Upper lobe of left lung (tissue), 6 donors: ENCODE measurements at regions not wholly inside any gene's neighbourhood (a gene's known extent, or its start where the extent isn't known, plus 50 kb on each side); places are given as distances from the start of the nearest gene placed in this dataset.

Experiments
- ATAC-seq, 2 donors: fragments of 200-7000 bp; cut with Tn5 transposase; one replicate each; pipeline ENCODE4 v1.9.1; 2022; ENCODE audit warnings: mild to moderate bottlenecking in 2 of 2, moderate library complexity in 2 of 2; ENCODE audit not compliant: low FRiP score in 2 of 2
- DNase-seq, 2 donors: peaks; one replicate each; pipeline ENCODE4 v3.0.0-alpha.2; 2019 to 2020
- H3K27ac ChIP-seq, 4 donors: fragments of 200-600 bp; sonication (generic); one replicate each; pipeline ENCODE4 v1.5.1; 2016 to 2019
- H3K27me3 ChIP-seq, 4 donors: fragments of 200-600 bp; sonication (generic); one replicate each; pipeline ENCODE4 v1.5.1; 2017 to 2019
- H3K36me3 ChIP-seq, 4 donors: fragments of 200-600 bp; sonication (generic); one replicate each; pipeline ENCODE4 v1.5.1; 2016 to 2019
- H3K4me1 ChIP-seq, 4 donors: fragments of 200-600 bp; sonication (generic); one replicate each; pipeline ENCODE4 v1.5.1; 2018 to 2019
- H3K4me3 ChIP-seq, 4 donors: fragments of 200-600 bp; sonication (generic); one replicate each; pipeline ENCODE4 v1.5.1; 2017 to 2019; ENCODE audit warnings: mild to moderate bottlenecking in 2 of 4, moderate library complexity in 1 of 4
- H3K9me3 ChIP-seq, 4 donors: fragments of 200-600 bp; sonication (generic); one replicate each; pipeline ENCODE4 v1.5.1; 2018 to 2019
- EP300 ChIP-seq, 4 donors: sonication (generic); formaldehyde crosslinking; IDR thresholded peaks; one replicate each; pipeline ENCODE4 v1.5.1; 2017; ENCODE audit warnings: antibody characterized with exemption in 4 of 4, control low read depth in 2 of 4
- POLR2A ChIP-seq, 4 donors: fragments of 450-650 bp; IDR thresholded peaks; one replicate each; pipeline ENCODE4 v1.5.1; 2016 to 2017; ENCODE audit warnings: antibody characterized with exemption in 4 of 4, mild to moderate bottlenecking in 2 of 4
- POLR2AphosphoS5 ChIP-seq, 2 donors: sonication (generic); formaldehyde crosslinking; IDR thresholded peaks; one replicate each; pipeline ENCODE4 v1.5.1; 2017; ENCODE audit warnings: antibody characterized with exemption in 2 of 2
- WGBS, 2 donors: methylation state at CpG; one replicate each; pipeline ENCODE4 v1.1.5; 2017 to 2018; 5-methylcytosine and 5-hydroxymethylcytosine counted together
- TF ChIP-seq, protein P1 (sequence below), 6 experiments: fragments of 450-650 bp in 4 of 6; fragments of 200-600 bp in 2 of 6; sonication (generic) in 2 of 6; IDR thresholded peaks; one replicate each; pipeline ENCODE4 v1.5.1; 2016 to 2019; ENCODE audit warnings: antibody characterized with exemption in 6 of 6
- donor health status: DM: no; HTN: no; CAD: no; lungs with moderate emphysema.
- donor health status: DM: no; HTN: yes; CAD: no; lungs with severe emphysema.

DNA sequence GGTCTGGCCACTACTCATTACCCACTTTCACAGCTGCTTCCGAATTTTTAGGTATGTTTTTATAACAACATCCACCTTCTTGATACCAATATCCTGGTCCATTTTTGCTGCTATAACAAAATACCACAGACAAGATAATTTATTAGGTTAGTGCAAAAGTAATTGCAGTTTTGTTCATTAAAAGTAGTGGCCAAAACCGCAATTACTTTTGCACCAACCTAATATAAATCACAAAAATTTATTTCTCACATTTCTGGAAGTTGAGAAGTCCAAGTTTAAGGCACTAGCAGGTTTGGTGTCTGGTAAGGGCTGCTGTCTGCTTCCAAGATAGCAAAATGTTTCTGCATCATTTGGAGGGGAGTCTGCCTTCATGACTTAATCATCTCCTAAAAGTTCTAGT, 624.7 kb upstream of the ALCAM start:
- Histone ChIP-seq H3K4me3 (no peak overlapping the region), H3K4me1 (no peaks in the 10 kb centered on the region), H3K27me3 (no peaks in the 10 kb centered on the region), H3K27ac (no peak overlapping the region), H3K9me3 (no peaks in the 10 kb centered on the region), H3K36me3 (no peaks in the 10 kb centered on the region)
- DNase-seq (no peak), ATAC-seq (no peak)
- WGBS, 2 donors = 72 to 84% methylated on average over 2 of the region's 2 CpGs
- TF ChIP-seq EP300 (IDR thresholded peaks at IDR 0.05) = no peak
- TF ChIP-seq, protein P1, sequence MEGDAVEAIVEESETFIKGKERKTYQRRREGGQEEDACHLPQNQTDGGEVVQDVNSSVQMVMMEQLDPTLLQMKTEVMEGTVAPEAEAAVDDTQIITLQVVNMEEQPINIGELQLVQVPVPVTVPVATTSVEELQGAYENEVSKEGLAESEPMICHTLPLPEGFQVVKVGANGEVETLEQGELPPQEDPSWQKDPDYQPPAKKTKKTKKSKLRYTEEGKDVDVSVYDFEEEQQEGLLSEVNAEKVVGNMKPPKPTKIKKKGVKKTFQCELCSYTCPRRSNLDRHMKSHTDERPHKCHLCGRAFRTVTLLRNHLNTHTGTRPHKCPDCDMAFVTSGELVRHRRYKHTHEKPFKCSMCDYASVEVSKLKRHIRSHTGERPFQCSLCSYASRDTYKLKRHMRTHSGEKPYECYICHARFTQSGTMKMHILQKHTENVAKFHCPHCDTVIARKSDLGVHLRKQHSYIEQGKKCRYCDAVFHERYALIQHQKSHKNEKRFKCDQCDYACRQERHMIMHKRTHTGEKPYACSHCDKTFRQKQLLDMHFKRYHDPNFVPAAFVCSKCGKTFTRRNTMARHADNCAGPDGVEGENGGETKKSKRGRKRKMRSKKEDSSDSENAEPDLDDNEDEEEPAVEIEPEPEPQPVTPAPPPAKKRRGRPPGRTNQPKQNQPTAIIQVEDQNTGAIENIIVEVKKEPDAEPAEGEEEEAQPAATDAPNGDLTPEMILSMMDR (IDR thresholded peaks at IDR 0.05) = no peak
- no peak for TF ChIP-seq POLR2A (IDR thresholded peaks at IDR 0.05)
- no peak for TF ChIP-seq POLR2AphosphoS5 (IDR thresholded peaks at IDR 0.05)

DNA sequence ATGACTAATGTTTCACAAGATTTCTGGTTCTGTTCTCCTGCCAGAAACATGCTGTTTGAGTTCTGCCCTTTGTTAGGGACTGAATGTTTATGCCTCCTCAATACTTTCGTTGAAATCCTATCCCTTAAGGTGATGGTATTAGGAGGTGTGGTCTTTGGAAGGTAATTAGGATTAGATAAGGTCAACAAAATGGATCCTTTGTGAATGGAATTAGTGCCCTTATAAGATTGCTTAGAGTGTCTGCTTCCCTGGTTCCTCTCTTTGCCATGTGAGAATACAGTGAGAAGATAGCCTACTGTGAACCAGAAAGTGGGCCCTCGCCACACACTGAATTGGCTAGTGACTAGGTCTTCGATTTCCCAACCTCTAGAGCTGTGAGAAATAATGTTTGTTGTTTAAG, 621.4 kb upstream of the ALCAM start:
- 47 to 57% methylated on average over 3 of the region's 3 CpGs for WGBS, 2 donors
- TF ChIP-seq, protein P1 (IDR thresholded peaks at IDR 0.05) = no peak
- TF ChIP-seq EP300 (IDR thresholded peaks at IDR 0.05) = no peak
- no peak for TF ChIP-seq POLR2AphosphoS5 (IDR thresholded peaks at IDR 0.05)
- TF ChIP-seq POLR2A (IDR thresholded peaks at IDR 0.05) = no peak
- no peaks in the 10 kb centered on the region for H3K36me3 ChIP-seq
- no peaks in the 10 kb centered on the region for H3K4me1 ChIP-seq
- DNase-seq = no peak
- ATAC-seq = no peak
- no peak overlapping the region for H3K27ac ChIP-seq
- H3K9me3 ChIP-seq = no peaks in the 10 kb centered on the region
- no peak overlapping the region for H3K4me3 ChIP-seq
- no peaks in the 10 kb centered on the region for H3K27me3 ChIP-seq

DNA sequence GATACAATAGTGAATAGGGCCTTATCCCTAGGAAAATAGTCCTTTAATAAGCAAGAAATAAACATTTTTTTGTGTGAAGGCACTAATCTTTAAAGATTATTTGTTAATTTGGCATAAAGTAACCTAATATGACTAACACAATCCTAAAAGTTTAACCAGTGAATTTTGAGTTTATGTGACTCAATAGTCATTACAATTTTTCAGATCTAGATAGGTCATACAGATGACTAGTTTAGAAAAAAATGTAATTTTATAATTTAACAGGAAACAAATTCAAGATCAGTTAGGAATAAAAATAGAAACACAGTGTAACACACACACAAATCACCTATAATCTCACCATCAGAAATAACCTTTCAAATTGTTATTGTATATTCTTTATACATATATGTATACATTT, 620.7 kb upstream of the ALCAM start:
- Histone ChIP-seq H3K9me3 (no peaks in the 10 kb centered on the region), H3K4me1 (no peaks in the 10 kb centered on the region), H3K4me3 (no peak overlapping the region), H3K27ac (no peak overlapping the region), H3K36me3 (no peaks in the 10 kb centered on the region), H3K27me3 (no peaks in the 10 kb centered on the region)
- ATAC-seq = no peak
- TF ChIP-seq POLR2A (IDR thresholded peaks at IDR 0.05) (no peak), EP300 (IDR thresholded peaks at IDR 0.05) (no peak), POLR2AphosphoS5 (IDR thresholded peaks at IDR 0.05) (no peak)
- TF ChIP-seq, protein P1 (IDR thresholded peaks at IDR 0.05) = no peak
- no peak for DNase-seq

DNA sequence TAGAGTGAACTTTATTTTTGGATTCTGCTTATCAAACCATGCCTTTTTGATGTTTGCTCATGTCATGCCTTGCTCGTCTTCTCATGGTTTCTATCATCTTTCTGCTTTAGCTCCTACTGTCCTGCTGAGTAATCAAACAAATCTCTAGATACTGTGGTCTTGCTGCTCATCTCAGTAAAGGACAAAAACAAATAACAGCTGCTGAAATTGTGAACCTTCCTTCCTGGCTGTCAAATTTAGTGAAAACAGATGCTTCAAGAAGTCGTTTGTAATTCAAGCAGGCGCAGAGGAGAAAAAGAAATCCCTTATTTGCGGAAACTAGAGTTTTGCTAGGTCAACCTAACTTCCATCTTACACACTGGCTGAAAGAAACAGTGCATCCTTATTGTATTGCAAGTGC, 616.1 kb upstream of the ALCAM start:
- TF ChIP-seq, protein P1 (IDR thresholded peaks at IDR 0.05) = no peak
- TF ChIP-seq POLR2AphosphoS5 (IDR thresholded peaks at IDR 0.05) = no peak
- no peak for TF ChIP-seq EP300 (IDR thresholded peaks at IDR 0.05)
- no peak for TF ChIP-seq POLR2A (IDR thresholded peaks at IDR 0.05)
- WGBS, 2 donors = 67 to 71% methylated on average over 4 of the region's 4 CpGs

DNA sequence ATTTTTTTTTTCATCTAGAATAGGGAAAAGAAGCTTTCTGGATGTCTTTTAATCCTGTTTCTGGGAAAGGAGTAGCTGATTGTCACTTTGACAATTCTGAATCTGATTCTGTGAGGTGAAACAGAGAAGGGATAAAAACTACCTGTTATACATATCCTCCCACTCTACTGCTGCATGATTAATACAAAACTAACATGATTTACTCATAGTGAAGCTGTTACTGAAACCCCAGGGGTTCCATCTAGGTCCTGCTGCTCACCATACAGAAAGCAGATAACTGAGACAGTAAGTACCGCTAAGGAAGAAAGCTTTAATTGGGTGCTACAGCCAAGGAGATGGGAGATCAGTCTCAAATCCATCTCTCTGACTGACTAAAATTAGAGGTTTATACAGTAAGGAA, 610.9 kb upstream of the ALCAM start:
- TF ChIP-seq POLR2AphosphoS5 (IDR thresholded peaks at IDR 0.05) (no peak), POLR2A (IDR thresholded peaks at IDR 0.05) (no peak), EP300 (IDR thresholded peaks at IDR 0.05) (no peak)
- TF ChIP-seq, protein P1 (IDR thresholded peaks at IDR 0.05) = no peak
- H3K4me1 ChIP-seq = no peaks in the 10 kb centered on the region
- H3K27ac ChIP-seq = no peak overlapping the region
- ATAC-seq (no peak), DNase-seq (no peak)
- H3K4me3 ChIP-seq = no peak overlapping the region
- no peaks in the 10 kb centered on the region for H3K9me3 ChIP-seq
- 88 to 91% methylated on average over 1 of the region's 1 CpG for WGBS, 2 donors
- H3K27me3 ChIP-seq = no peaks in the 10 kb centered on the region
- no peaks in the 10 kb centered on the region for H3K36me3 ChIP-seq

More for the DNA sequence above, 616.1 kb upstream of the ALCAM start:
- Histone ChIP-seq H3K9me3 (no peaks in the 10 kb centered on the region), H3K36me3 (no peaks in the 10 kb centered on the region), H3K4me3 (no peak overlapping the region), H3K4me1 (no peaks in the 10 kb centered on the region), H3K27me3 (no peaks in the 10 kb centered on the region), H3K27ac (no peak overlapping the region)
- no peak for ATAC-seq
- no peak for DNase-seq
